DOHH2 (cell line): ENCODE measurements at regions not wholly inside any gene's neighbourhood (a gene's known extent, or its start where the extent isn't known, plus 50 kb on each side); places are given as distances from the start of the nearest gene placed in this dataset.

ENCODE experiments used
- CTCF ChIP-seq: fragments of 200-600 bp; sonication (generic); IDR thresholded peaks from one replicate; pipeline ENCODE4 v1.5.1; 2014; ENCODE audit warnings: antibody characterized with exemption, mild to moderate bottlenecking, low read depth, low read length; ENCODE audit not compliant: poor library complexity, severe bottlenecking
- EZH2phosphoT487 ChIP-seq: fragments of 200-600 bp; sonication (generic); IDR thresholded peaks from 2 replicates; pipeline ENCODE4 v1.6.1; 2017; ENCODE audit warnings: borderline replicate concordance, mild to moderate bottlenecking, antibody characterized with exemption, low read length, moderate library complexity, mixed read lengths

GRCh38 chr11:25536289-25536688 lies 795.6 kb upstream of the ANO3 start:
- TF ChIP-seq EZH2phosphoT487: no peak
- TF ChIP-seq CTCF: no peak
